Panc1 (cell line): ENCODE measurements at regions not wholly inside any gene's neighbourhood (a gene's known extent, or its start where the extent isn't known, plus 50 kb on each side); places are given as distances from the start of the nearest gene placed in this dataset.

ENCODE experiments used
- POLR2AphosphoS5 ChIP-seq: IDR thresholded peaks from 2 replicates; pipeline ENCODE4 v1.6.1; 2012; ENCODE audit warnings: mild to moderate bottlenecking, low read depth, low read length, moderate library complexity
- SIN3A ChIP-seq: IDR thresholded peaks from 2 replicates; pipeline ENCODE4 v1.6.1; 2012; ENCODE audit warnings: low read depth, mild to moderate bottlenecking, low read length, moderate library complexity, borderline replicate concordance; ENCODE audit not compliant: insufficient read depth
- TF ChIP-seq, protein P1 (sequence below): fragments of 450-650 bp; IDR thresholded peaks from 2 replicates; pipeline ENCODE4 v1.5.1; 2017; ENCODE audit warnings: mild to moderate bottlenecking

DNA sequence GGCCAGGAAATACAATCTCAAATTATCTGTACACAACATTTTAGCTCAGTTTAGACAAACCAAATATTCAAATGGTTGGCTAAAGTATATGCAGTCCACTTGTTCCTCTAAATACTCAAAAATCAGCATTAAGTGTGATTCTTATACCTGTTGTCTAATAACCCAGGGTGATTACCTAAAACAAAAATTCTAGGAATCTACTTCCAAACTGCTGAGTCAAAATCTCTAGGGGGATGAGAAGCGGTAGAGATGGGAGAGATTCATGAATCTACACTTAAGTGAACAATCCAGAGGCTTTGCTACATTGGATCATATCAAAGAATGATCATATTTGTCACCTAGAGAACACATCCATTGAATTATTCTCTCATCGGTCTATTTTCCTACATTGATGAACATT, 420.9 kb upstream of the PKDCC start:
- TF ChIP-seq, protein P1, sequence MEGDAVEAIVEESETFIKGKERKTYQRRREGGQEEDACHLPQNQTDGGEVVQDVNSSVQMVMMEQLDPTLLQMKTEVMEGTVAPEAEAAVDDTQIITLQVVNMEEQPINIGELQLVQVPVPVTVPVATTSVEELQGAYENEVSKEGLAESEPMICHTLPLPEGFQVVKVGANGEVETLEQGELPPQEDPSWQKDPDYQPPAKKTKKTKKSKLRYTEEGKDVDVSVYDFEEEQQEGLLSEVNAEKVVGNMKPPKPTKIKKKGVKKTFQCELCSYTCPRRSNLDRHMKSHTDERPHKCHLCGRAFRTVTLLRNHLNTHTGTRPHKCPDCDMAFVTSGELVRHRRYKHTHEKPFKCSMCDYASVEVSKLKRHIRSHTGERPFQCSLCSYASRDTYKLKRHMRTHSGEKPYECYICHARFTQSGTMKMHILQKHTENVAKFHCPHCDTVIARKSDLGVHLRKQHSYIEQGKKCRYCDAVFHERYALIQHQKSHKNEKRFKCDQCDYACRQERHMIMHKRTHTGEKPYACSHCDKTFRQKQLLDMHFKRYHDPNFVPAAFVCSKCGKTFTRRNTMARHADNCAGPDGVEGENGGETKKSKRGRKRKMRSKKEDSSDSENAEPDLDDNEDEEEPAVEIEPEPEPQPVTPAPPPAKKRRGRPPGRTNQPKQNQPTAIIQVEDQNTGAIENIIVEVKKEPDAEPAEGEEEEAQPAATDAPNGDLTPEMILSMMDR: no peak
- TF ChIP-seq POLR2AphosphoS5: no peak
- no peak for TF ChIP-seq SIN3A
